MM.1S (cell line): ENCODE measurements at regions not wholly inside any gene's neighbourhood (a gene's known extent, or its start where the extent isn't known, plus 50 kb on each side); places are given as distances from the start of the nearest gene placed in this dataset.

ENCODE experiments used
- DNase-seq: peaks from one replicate; pipeline ENCODE4 v3.0.0-alpha.2; 2015
- H2AFZ ChIP-seq: fragments of 300-600 bp; sonication (generic); 2 replicates; pipeline ENCODE4 v1.6.0; 2016; ENCODE audit warnings: antibody characterized with exemption, low read length
- H3F3A ChIP-seq: fragments of 300-600 bp; sonication (generic); 2 replicates; pipeline ENCODE4 v1.6.1; 2016; ENCODE audit warnings: mild to moderate bottlenecking, antibody characterized with exemption, low read length, moderate library complexity, mixed read lengths; ENCODE audit not compliant: insufficient read depth
- H3K27ac ChIP-seq: fragments of 300-600 bp; sonication (generic); 2 replicates; pipeline ENCODE4 v1.5.1; 2016; ENCODE audit warnings: mild to moderate bottlenecking, low read length
- H3K27me3 ChIP-seq: fragments of 300-600 bp; sonication (generic); replicated peaks from 2 replicates; pipeline ENCODE4 v1.6.0; 2016; ENCODE audit warnings: low read length; ENCODE audit not compliant: insufficient read depth
- H3K36me3 ChIP-seq: fragments of 300-600 bp; sonication (generic); replicated peaks from 2 replicates; pipeline ENCODE4 v1.6.1; 2016; ENCODE audit warnings: mild to moderate bottlenecking, low read length, mixed read lengths; ENCODE audit not compliant: insufficient read depth
- H3K4me1 ChIP-seq: fragments of 300-600 bp; sonication (generic); 2 replicates; pipeline ENCODE4 v1.6.1; 2016; ENCODE audit warnings: low read length, mixed read lengths
- H3K4me2 ChIP-seq: fragments of 300-600 bp; sonication (generic); 2 replicates; pipeline ENCODE4 v1.6.0; 2016; ENCODE audit warnings: low read depth, low read length
- H3K4me3 ChIP-seq: fragments of 300-600 bp; sonication (generic); 2 replicates; pipeline ENCODE4 v1.5.1; 2016; ENCODE audit warnings: low read length, mixed read lengths
- H3K79me2 ChIP-seq: fragments of 300-600 bp; sonication (generic); 2 replicates; pipeline ENCODE4 v1.6.1; 2016; ENCODE audit warnings: mixed run types, low read length, mixed read lengths
- H3K9ac ChIP-seq: fragments of 300-600 bp; sonication (generic); 2 replicates; pipeline ENCODE4 v1.6.1; 2016; ENCODE audit warnings: low read length, mixed read lengths
- H3K9me2 ChIP-seq: fragments of 300-600 bp; sonication (generic); replicated peaks from 2 replicates; pipeline ENCODE4 v1.6.1; 2016; ENCODE audit warnings: mild to moderate bottlenecking, low read length, mixed read lengths; ENCODE audit not compliant: insufficient read depth
- H3K9me3 ChIP-seq: fragments of 300-600 bp; sonication (generic); replicated peaks from 2 replicates; pipeline ENCODE4 v1.6.1; 2016; ENCODE audit warnings: mild to moderate bottlenecking, low read length, mixed read lengths; ENCODE audit not compliant: insufficient read depth
- H4K20me1 ChIP-seq: fragments of 300-600 bp; sonication (generic); 2 replicates; pipeline ENCODE4 v1.6.1; 2016; ENCODE audit warnings: mild to moderate bottlenecking, low read length, moderate library complexity, mixed read lengths; ENCODE audit not compliant: insufficient read depth
- CTCF ChIP-seq: fragments of 300-600 bp; sonication (generic); IDR thresholded peaks from 2 replicates; pipeline ENCODE4 v1.5.1; 2016; ENCODE audit warnings: antibody characterized with exemption, low read length, mixed read lengths
- EZH2 ChIP-seq: fragments of 300-600 bp; sonication (generic); optimal IDR thresholded peaks from 2 replicates; pipeline ENCODE3; 2017; ENCODE audit warnings: low read depth, mild to moderate bottlenecking, antibody characterized with exemption, low read length, mixed read lengths
- EZH2phosphoT487 ChIP-seq: fragments of 300-600 bp; sonication (generic); IDR thresholded peaks from 2 replicates; pipeline ENCODE4 v1.6.1; 2018; ENCODE audit warnings: antibody characterized with exemption, low read length

- no peaks in the 10 kb centered on the region for H3K27me3 ChIP-seq
- no peak for TF ChIP-seq EZH2phosphoT487
- no peak for TF ChIP-seq CTCF
- TF ChIP-seq EZH2, result no peak
- H3K9me3 ChIP-seq, result no peaks in the 10 kb centered on the region
- no peaks in the 10 kb centered on the region for H3K4me1 ChIP-seq
- H3K9ac ChIP-seq, result no peak overlapping the region
- no peak overlapping the region for H3K4me2 ChIP-seq
- DNase-seq, result no peak
- no peaks in the 10 kb centered on the region for H3K9me2 ChIP-seq
- H3K79me2 ChIP-seq, result no peaks in the 10 kb centered on the region
- H3K4me3 ChIP-seq, result no peak overlapping the region
- H3F3A ChIP-seq, result no peaks in the 10 kb centered on the region
- H3K36me3 ChIP-seq, result no peaks in the 10 kb centered on the region
- no peaks in the 10 kb centered on the region for H4K20me1 ChIP-seq
- H3K27ac ChIP-seq, result no peak overlapping the region
- no peak overlapping the region for H2AFZ ChIP-seq
Measured at GRCh38 chr14:53226553-53226952, 73.4 kb upstream of the DDHD1 start.

GRCh38 chr14:53220914-53221313, 67.8 kb upstream of the DDHD1 start:
- no peak for DNase-seq
- Histone ChIP-seq H3K4me2 (no peak overlapping the region), H4K20me1 (no peaks in the 10 kb centered on the region), H3K9me3 (no peaks in the 10 kb centered on the region), H3K27me3 (no peaks in the 10 kb centered on the region), H3K4me3 (no peak overlapping the region), H3K9ac (no peak overlapping the region), H3K4me1 (no peaks in the 10 kb centered on the region), H3K27ac (no peak overlapping the region), H3K36me3 (no peaks in the 10 kb centered on the region), H2AFZ (no peak overlapping the region), H3K79me2 (no peaks in the 10 kb centered on the region), H3K9me2 (no peaks in the 10 kb centered on the region), H3F3A (no peaks in the 10 kb centered on the region)
- TF ChIP-seq EZH2, result no peak
- no peak for TF ChIP-seq EZH2phosphoT487
- no peak for TF ChIP-seq CTCF

GRCh38 chr14:53218161-53218560, 65.0 kb upstream of the DDHD1 start:
- no peak for DNase-seq
- no peaks in the 10 kb centered on the region for H3K36me3 ChIP-seq
- H3K9me2 ChIP-seq, result no peaks in the 10 kb centered on the region
- H3K27me3 ChIP-seq, result no peaks in the 10 kb centered on the region
- peak overlapping the region; percentile 65; the same call in 1 of the 2 replicates for H3K4me2 ChIP-seq
- no peaks in the 10 kb centered on the region for H3K9me3 ChIP-seq
- peak overlapping the region; percentile 43; the same call in 1 of the 2 replicates for H3K4me3 ChIP-seq
- TF ChIP-seq EZH2phosphoT487 (no peak), CTCF (no peak), EZH2 (no peak)
- H3K4me1 ChIP-seq, result no peaks in the 10 kb centered on the region
- no peaks in the 10 kb centered on the region for H3F3A ChIP-seq
- no peaks in the 10 kb centered on the region for H3K79me2 ChIP-seq
- H2AFZ ChIP-seq, result peak overlapping the region; percentile 51; the same call in 1 of the 2 replicates
- H3K9ac ChIP-seq, result peak overlapping the region; percentile 38; the same call in 1 of the 2 replicates
- H3K27ac ChIP-seq, result no peak overlapping the region
- H4K20me1 ChIP-seq, result no peaks in the 10 kb centered on the region
